GM18868 (cell line): ENCODE measurements at regions not wholly inside any gene's neighbourhood (a gene's known extent, or its start where the extent isn't known, plus 50 kb on each side); places are given as distances from the start of the nearest gene placed in this dataset.
"Not testable (repeated sequence)": the region's sequence is repeated elsewhere in the genome, so short reads cannot be mapped to it uniquely, and the experiment has no call there.

Experiments used
- ATAC-seq: cut with Tn5 transposase; IDR thresholded peaks from one replicate; pipeline ENCODE4 v1.9.1; 2021; ENCODE audit warnings: mild to moderate bottlenecking, moderate library complexity; ENCODE audit not compliant: unreplicated experiment

- ATAC-seq: no peak
Observed at GRCh38 chr14:89469210-89470198, 52.5 kb upstream of the FOXN3 start.

GRCh38 chr14:89468566-89468965, 51.5 kb upstream of the FOXN3 start:
- no peak for ATAC-seq

GRCh38 chr14:89468030-89468429, 51.0 kb upstream of the FOXN3 start:
- ATAC-seq: not testable (repeated sequence)

DNA sequence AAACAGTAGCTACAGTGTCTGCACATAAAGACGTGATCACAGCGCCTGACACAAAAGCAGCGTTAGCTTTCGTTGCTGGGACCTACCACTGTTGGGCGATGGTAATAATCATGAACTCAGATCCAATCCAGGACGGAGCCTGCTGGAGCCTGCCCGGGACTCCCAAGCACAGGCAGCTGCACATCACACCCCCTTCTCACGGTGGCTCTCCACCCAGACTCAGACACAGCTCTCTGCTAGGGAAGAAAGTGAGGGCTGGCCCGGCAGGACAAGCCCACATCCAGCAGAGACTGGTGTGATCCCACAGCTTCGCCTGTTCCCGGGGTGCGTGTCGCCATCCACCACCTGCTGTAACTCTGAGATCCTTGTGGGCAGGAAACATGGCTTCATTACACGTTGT, 49.9 kb upstream of the FOXN3 start:
- no peak for ATAC-seq
